H1 (cell line): ENCODE measurements at regions not wholly inside any gene's neighbourhood (a gene's known extent, or its start where the extent isn't known, plus 50 kb on each side); places are given as distances from the start of the nearest gene placed in this dataset.
"Not testable (repeated sequence)": the region's sequence is repeated elsewhere in the genome, so short reads cannot be mapped to it uniquely, and the experiment has no call there.

Experiments
- CTCF ChIA-PET: fragments of 300-600 bp; sonication (Branson Sonifier 250); formaldehyde crosslinking; loops from one replicate; lab custom pipeline; 2021; ENCODE audit not compliant: partially characterized antibody; lab: Charles Lee
- POLR2A ChIA-PET: fragments of 300-600 bp; sonication (Branson Sonifier 250); formaldehyde crosslinking; loops from one replicate; lab custom pipeline; 2021; ENCODE audit warnings: inconsistent platforms; ENCODE audit not compliant: partially characterized antibody; lab: Charles Lee
- DNase-seq, 2 experiments: peaks; one replicate each; pipeline versions ENCODE4 v3.0.0 to v3.0.0-alpha.2; 2010 to 2022; ENCODE audit warnings: low spot score in 2 of 2, low read depth in 1 of 2, mixed read lengths in 1 of 2
- FAIRE-seq: peaks from 2 replicates; lab custom pipeline; 2011; peaks lifted over from hg19 to GRCh38; lab: Jason Lieb, UNC
- H2AFZ ChIP-seq: 2 replicates; pipeline ENCODE4 v1.8.1; 2012; ENCODE audit warnings: low read length, inconsistent platforms
- H2AK5ac ChIP-seq: 2 replicates; pipeline ENCODE4 v1.6.1; 2013; ENCODE audit warnings: low read depth, low read length
- H2BK120ac ChIP-seq: replicated peaks from 2 replicates; pipeline ENCODE3; 2013; ENCODE audit warnings: low read depth, low read length, inconsistent platforms
- H2BK12ac ChIP-seq: 2 replicates; pipeline ENCODE4 v1.6.1; 2013; ENCODE audit warnings: low read depth, low read length
- H2BK15ac ChIP-seq: 2 replicates; pipeline ENCODE4 v1.6.1; 2013; ENCODE audit warnings: low read length
- H2BK20ac ChIP-seq: 2 replicates; pipeline ENCODE4 v1.6.1; 2013; ENCODE audit warnings: low read length
- H2BK5ac ChIP-seq: 2 replicates; pipeline ENCODE4 v1.6.1; 2013; ENCODE audit warnings: low read depth, low read length
- H3K14ac ChIP-seq: 2 replicates; pipeline ENCODE4 v1.6.1; 2013; ENCODE audit warnings: inconsistent platforms; ENCODE audit not compliant: insufficient read length
- H3K18ac ChIP-seq: 2 replicates; pipeline ENCODE4 v1.6.1; 2013; ENCODE audit warnings: low read length; ENCODE audit errors: extremely low read depth
- H3K23ac ChIP-seq: 2 replicates; pipeline ENCODE4 v1.6.1; 2013; ENCODE audit warnings: inconsistent platforms; ENCODE audit not compliant: insufficient read length
- H3K23me2 ChIP-seq: 2 replicates; pipeline ENCODE4 v1.6.1; 2013; ENCODE audit warnings: low read depth, low read length
- H3K27ac ChIP-seq: 2 replicates; pipeline ENCODE4 v1.6.1; 2011; ENCODE audit warnings: low read depth, low read length, inconsistent platforms
- H3K27me3 ChIP-seq, 4 experiments: replicated peaks in 1 of 4; 1 replicate in 1 of 4; 2 replicates in 3 of 4; pipeline versions ENCODE4 v1.6.1 to v1.8.1; 2011 to 2013; ENCODE audit warnings: low read length in 3 of 4, mild to moderate bottlenecking in 3 of 4, inconsistent platforms in 2 of 4, mixed read lengths in 2 of 4, moderate library complexity in 1 of 4; ENCODE audit not compliant: control insufficient read depth in 3 of 4, insufficient read depth in 3 of 4; ENCODE audit errors: extremely low read depth in 1 of 4
- H3K36me3 ChIP-seq, 4 experiments: 2 replicates each; pipeline versions ENCODE4 v1.6.1 to v1.8.1; 2011 to 2013; ENCODE audit warnings: mild to moderate bottlenecking in 4 of 4, low read length in 3 of 4, moderate library complexity in 2 of 4, control low read depth in 1 of 4, inconsistent platforms in 1 of 4; ENCODE audit not compliant: insufficient read depth in 4 of 4, control insufficient read depth in 2 of 4
- H3K4ac ChIP-seq: replicated peaks from 2 replicates; pipeline ENCODE3; 2013; ENCODE audit warnings: low read length, low read depth, mixed read lengths, inconsistent platforms; ENCODE audit not compliant: insufficient read length
- H3K4me1 ChIP-seq, 4 experiments: replicated peaks in 1 of 4; 1 replicate in 1 of 4; 2 replicates in 3 of 4; pipeline versions ENCODE4 v1.6.1 to v1.8.1; 2011 to 2013; ENCODE audit warnings: low read length in 3 of 4, inconsistent platforms in 2 of 4, mixed read lengths in 1 of 4; ENCODE audit not compliant: insufficient read depth in 4 of 4, control insufficient read depth in 3 of 4
- H3K4me2 ChIP-seq, 2 experiments: 2 replicates each; pipeline versions ENCODE4 v1.6.1 to v1.8.1; 2011 to 2013; ENCODE audit warnings: low read depth in 2 of 2, low read length in 2 of 2, control low read depth in 1 of 2, inconsistent platforms in 1 of 2, mild to moderate bottlenecking in 1 of 2; ENCODE audit not compliant: insufficient read depth in 1 of 2
- H3K4me3 ChIP-seq, 4 experiments: fragments of 200-600, 300-600 bp in 1 of 4; sonication (generic), shearing (Covaris generic), sonication (Bioruptor Twin) in 1 of 4; 2 replicates each; pipeline versions ENCODE4 v1.5.1 to v1.8.1; 2011 to 2016; ENCODE audit warnings: low read length in 4 of 4, low read depth in 3 of 4, control low read depth in 2 of 4, inconsistent platforms in 2 of 4, mild to moderate bottlenecking in 2 of 4, mixed read lengths in 1 of 4, moderate library complexity in 1 of 4; ENCODE audit not compliant: insufficient read depth in 2 of 4; ENCODE audit errors: extremely low read depth in 1 of 4
- H3K56ac ChIP-seq: replicated peaks from 2 replicates; pipeline ENCODE3; 2013; ENCODE audit warnings: low read depth, mild to moderate bottlenecking, mixed read lengths, low read length, inconsistent platforms; ENCODE audit not compliant: insufficient read length
- H3K79me1 ChIP-seq: 2 replicates; pipeline ENCODE4 v1.6.1; 2013; ENCODE audit warnings: low read depth, low read length, control low read depth
- H3K79me2 ChIP-seq, 2 experiments: 2 replicates each; pipeline versions ENCODE4 v1.6.1 to v1.8.1; 2012 to 2013; ENCODE audit warnings: low read length in 2 of 2, mild to moderate bottlenecking in 2 of 2, inconsistent platforms in 1 of 2; ENCODE audit not compliant: insufficient read depth in 2 of 2, control insufficient read depth in 1 of 2
- H3K9ac ChIP-seq, 4 experiments: replicated peaks in 1 of 4; 1 replicate in 1 of 4; 2 replicates in 3 of 4; pipeline versions ENCODE4 v1.6.1 to v1.8.1; 2011 to 2013; ENCODE audit warnings: low read depth in 3 of 4, low read length in 3 of 4, control low read depth in 2 of 4, mild to moderate bottlenecking in 2 of 4, moderate library complexity in 2 of 4, inconsistent platforms in 1 of 4; ENCODE audit errors: extremely low read depth in 1 of 4
- H3K9me3 ChIP-seq, 2 experiments: 2 replicates each; pipeline versions ENCODE4 v1.6.1 to v1.8.1; 2012 to 2013; ENCODE audit warnings: mild to moderate bottlenecking in 2 of 2, moderate library complexity in 2 of 2, control low read depth in 1 of 2, inconsistent platforms in 1 of 2, low read depth in 1 of 2, low read length in 1 of 2, mixed read lengths in 1 of 2; ENCODE audit not compliant: insufficient read depth in 2 of 2
- H4K20me1 ChIP-seq, 2 experiments: replicated peaks in 1 of 2; 2 replicates each; pipeline versions ENCODE3 to v1.8.1; 2011 to 2013; ENCODE audit warnings: inconsistent platforms in 2 of 2, low read length in 2 of 2, mild to moderate bottlenecking in 1 of 2; ENCODE audit not compliant: insufficient read depth in 2 of 2, control insufficient read depth in 1 of 2
- H4K5ac ChIP-seq: 2 replicates; pipeline ENCODE4 v1.6.1; 2013; ENCODE audit warnings: low read length, low read depth, mixed read lengths, inconsistent platforms; ENCODE audit not compliant: insufficient read length
- H4K8ac ChIP-seq: 2 replicates; pipeline ENCODE4 v1.8.0; 2013; ENCODE audit warnings: mild to moderate bottlenecking, moderate library complexity, low read length, inconsistent platforms; ENCODE audit not compliant: insufficient read depth; ENCODE audit errors: extremely low read depth
- H4K91ac ChIP-seq: replicated peaks from 2 replicates; pipeline ENCODE3; 2013; ENCODE audit warnings: low read length, mixed read lengths, inconsistent platforms; ENCODE audit not compliant: insufficient read length
- WGBS, 2 experiments: shearing (Covaris generic) in 1 of 2; methylation state at CpG; one replicate each; pipeline versions ENCODE4 v1.1.6 to v1.1.7; 2013 to 2015; ENCODE audit warnings: low lambda C conversion rate in 2 of 2, mixed read lengths in 2 of 2, inconsistent platforms in 1 of 2, low coverage in 1 of 2, missing lambda C conversion rate in 1 of 2; ENCODE audit not compliant: insufficient replicate concordance in 2 of 2, insufficient coverage in 1 of 2, insufficient read length in 1 of 2; ENCODE audit errors: extremely low coverage in 1 of 2, missing lambda C conversion rate in 1 of 2; 5-methylcytosine and 5-hydroxymethylcytosine counted together

GRCh38 chr21:13907385-13907784 lies 297.8 kb downstream of the POTED start:
- H3K4me2 ChIP-seq, H3K27me3 ChIP-seq, H3K4ac ChIP-seq, H3K79me1 ChIP-seq, H3K79me2 ChIP-seq, POLR2A ChIA-PET, H3K4me1 ChIP-seq, H3K56ac ChIP-seq, H2AK5ac ChIP-seq, H4K20me1 ChIP-seq, H2BK15ac ChIP-seq, DNase-seq, H3K9ac ChIP-seq, H2BK120ac ChIP-seq, FAIRE-seq, H2AFZ ChIP-seq, H2BK5ac ChIP-seq, H3K23me2 ChIP-seq, H2BK12ac ChIP-seq, H4K5ac ChIP-seq, H3K27ac ChIP-seq, H3K23ac ChIP-seq, CTCF ChIA-PET, H3K4me3 ChIP-seq, H2BK20ac ChIP-seq, H3K14ac ChIP-seq, H4K91ac ChIP-seq, H3K18ac ChIP-seq, H4K8ac ChIP-seq, H3K36me3 ChIP-seq: not testable (repeated sequence)
- 58% methylated on average over 7 of the region's 10 CpGs; no CpG with 5 or more reads in 1 of the 2 experiments for WGBS, 2 experiments
- peaks cover 4 to 51% of the 10 kb centered on the region in 2 experiments; a peak in 3 of 4 replicates for H3K9me3 ChIP-seq

- POLR2A ChIA-PET, H2AK5ac ChIP-seq, H2AFZ ChIP-seq, H4K91ac ChIP-seq, H3K56ac ChIP-seq, H3K14ac ChIP-seq, CTCF ChIA-PET, H3K23me2 ChIP-seq, H3K27me3 ChIP-seq, H3K9ac ChIP-seq, H2BK20ac ChIP-seq, H2BK15ac ChIP-seq, H4K8ac ChIP-seq, H3K4me1 ChIP-seq, H3K79me2 ChIP-seq, H3K4ac ChIP-seq, H3K27ac ChIP-seq, H2BK5ac ChIP-seq, H3K23ac ChIP-seq, DNase-seq, H3K36me3 ChIP-seq, H4K20me1 ChIP-seq, H3K79me1 ChIP-seq, H2BK12ac ChIP-seq, H4K5ac ChIP-seq, FAIRE-seq, H3K4me2 ChIP-seq, H2BK120ac ChIP-seq, H3K4me3 ChIP-seq, H3K18ac ChIP-seq: not testable (repeated sequence)
- 92% methylated on average over 4 of the region's 4 CpGs; no CpG with 5 or more reads in 1 of the 2 experiments for whole genome bisulfite sequencing, 2 experiments
- H3K9me3 ChIP-seq: peaks cover 18 to 37% of the 10 kb centered on the region in 2 experiments; a peak in 3 of 4 replicates
These were observed 287.1 kb downstream of the POTED start for GRCh38 chr21:13896596-13897247.
